NCI-H345 treated with DMSO at 0.1 percent for 48 hours (cell line): ENCODE measurements at regions not wholly inside any gene's neighbourhood (a gene's known extent, or its start where the extent isn't known, plus 50 kb on each side); places are given as distances from the start of the nearest gene placed in this dataset.

ENCODE experiments used
- DNase-seq: peaks from one replicate; lab custom pipeline; 2025; ENCODE audit not compliant: unreplicated experiment; lab: John Stamatoyannopoulos, UW

- DNase-seq = no peak
Measured at GRCh38 chr2:236404346-236404745, 140.1 kb upstream of the ASB18 start.

DNA sequence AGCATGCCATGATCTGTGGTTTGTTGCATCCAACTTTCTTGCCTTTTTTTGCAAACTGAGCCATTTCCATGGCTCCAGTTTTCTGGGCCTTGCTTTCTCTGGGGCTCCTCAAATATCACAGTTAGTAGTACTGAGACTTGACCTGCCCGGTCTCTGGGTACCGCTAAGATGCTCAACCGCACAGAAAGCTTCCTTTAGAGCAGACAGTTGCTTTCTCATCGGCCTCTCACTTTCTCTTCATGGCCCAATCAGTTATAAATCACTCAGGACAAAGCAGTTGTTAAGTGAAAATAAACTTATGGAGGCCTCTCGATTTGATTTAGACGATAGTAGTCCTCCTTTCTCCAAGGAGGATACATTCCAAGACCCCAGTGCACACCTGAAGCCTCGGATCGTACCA is 141.2 kb upstream of the ASB18 start:
- no peak for DNase-seq

DNA sequence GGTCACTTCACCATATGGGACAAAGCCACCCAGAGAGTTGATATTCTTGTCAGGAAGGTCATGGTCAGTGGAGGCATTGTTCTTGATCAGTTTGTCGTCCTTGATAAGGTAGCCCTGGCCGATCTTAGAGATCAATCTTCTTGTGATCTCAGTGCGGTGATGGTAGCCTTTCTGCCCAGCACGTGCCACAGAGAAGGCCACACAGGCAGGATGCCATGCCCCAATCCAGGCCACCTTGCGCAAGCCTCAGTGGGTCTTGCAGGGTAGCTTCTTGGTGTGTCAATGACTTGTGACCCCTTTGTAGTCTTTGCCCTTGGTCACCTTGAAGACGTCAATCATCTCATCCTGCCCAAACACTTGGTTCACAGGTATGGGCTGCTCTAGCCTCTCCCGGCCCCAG is 143.9 kb upstream of the ASB18 start:
- DNase-seq = no peak

GRCh38 chr2:236408786-236409185 is 144.6 kb upstream of the ASB18 start:
- no peak for DNase-seq

GRCh38 chr2:236415684-236416444 is 151.7 kb upstream of the ASB18 start:
- DNase-seq = no peak

DNA sequence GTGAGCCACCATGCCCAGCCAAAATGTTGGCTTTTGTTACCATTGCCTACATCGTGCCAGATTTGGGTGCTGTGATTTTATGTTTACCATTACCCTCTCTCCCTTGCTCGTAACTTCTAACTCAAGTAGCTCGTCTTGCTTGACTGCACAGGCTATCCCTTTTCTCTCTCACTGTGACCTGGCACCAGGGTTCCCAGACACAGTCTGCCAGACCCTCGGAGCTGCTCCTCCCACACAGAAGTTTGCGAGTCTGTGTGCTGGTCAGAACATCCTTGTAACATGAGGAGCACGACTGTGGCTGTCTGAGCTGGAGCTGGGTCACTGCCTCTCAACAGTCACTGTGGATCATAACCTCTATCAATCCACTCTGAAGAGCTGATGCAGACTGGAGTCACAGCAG is 152.5 kb upstream of the ACKR3 start:
- DNase-seq = no peak

- DNase-seq = no peak
Measured at GRCh38 chr2:236430584-236430983, 139.0 kb upstream of the ACKR3 start.

- no peak for DNase-seq
Measured at GRCh38 chr2:236434593-236434992, 135.0 kb upstream of the ACKR3 start.

DNA sequence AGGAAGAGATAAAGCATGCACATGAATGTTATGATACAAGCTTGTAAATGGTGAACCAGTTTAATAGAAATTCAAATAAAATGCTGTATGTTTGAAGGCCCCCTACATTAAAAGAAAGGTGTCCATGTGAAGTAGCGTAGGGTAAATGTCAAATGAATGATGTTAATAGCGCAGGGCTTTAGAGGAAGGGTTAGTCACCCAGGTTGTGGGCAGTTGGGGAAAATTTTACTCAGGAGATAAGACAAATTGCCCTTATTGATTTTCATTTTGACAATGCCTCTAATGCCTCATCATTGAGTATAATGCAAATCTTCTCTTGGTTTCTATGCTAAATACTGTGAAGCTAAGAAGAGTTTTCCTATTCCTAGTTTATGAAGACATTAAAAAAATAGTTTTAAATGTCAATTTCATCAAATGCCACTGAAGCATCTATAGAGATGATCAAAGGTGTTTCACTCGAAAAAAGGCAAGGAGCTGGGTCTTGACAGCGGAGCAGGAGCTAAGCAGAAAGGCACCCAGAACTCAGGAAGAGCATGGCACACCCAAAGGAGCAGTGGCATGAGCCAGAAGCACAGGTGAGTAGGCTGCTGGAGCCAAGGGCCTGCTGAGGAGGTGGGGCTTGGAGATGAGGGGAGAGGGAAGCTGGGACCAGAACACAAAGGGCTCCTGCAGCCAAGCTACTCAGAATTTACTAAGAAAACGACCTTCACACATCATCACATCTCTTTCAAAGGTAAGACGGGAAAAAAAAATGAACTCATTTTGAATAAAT is 129.3 kb upstream of the ACKR3 start:
- DNase-seq = no peak

DNA sequence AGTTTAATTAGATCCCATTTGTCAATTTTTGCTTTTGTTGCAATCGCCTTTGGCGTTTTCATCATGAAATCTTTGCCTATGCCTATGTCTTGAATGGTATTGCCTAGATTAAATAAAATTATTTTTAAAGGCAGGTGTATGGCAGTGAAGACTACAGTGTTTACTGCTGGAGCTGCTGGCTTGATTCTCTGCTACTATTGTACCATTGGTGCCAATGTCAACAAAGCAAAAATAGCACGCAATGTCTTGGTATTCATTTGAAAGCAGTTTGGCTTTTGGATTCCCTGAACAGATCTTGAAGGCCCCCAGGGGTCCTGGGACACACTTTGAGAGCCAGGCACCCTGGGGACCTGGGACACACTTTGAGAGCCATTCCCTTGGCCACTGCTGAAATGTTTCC is 125.4 kb upstream of the ACKR3 start:
- DNase-seq = no peak

- DNase-seq = no peak
Measured at GRCh38 chr2:236445678-236446077, 123.9 kb upstream of the ACKR3 start.

GRCh38 chr2:236446521-236446920 is 123.1 kb upstream of the ACKR3 start:
- DNase-seq = no peak

DNA sequence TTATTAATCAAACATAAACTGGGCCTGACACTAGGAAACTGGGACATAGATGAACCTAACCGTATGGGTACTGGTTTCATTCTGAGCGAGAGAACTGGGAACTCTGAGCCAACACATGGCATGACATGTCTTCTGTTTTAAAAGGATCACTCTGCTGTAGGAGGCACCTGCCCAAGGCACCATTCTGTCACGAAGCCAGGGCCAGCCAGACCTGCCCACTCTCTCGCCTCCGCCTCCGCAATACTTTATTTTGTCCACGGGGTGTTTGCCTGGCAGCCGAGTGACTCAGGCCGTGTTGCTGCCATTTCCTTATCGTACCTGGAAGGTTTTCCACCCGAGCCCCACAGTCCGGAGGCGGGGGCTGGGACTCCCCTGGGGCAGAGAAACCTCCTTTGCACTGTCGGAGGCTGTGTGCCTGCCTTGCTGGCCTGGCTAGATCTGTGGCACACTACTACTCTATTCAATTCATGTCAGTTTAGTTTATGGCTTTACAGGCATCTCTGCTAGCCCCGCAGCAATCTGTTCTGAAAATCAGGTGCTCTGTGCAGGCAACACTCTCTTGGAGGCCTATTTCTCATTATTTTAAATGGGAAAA is 120.4 kb upstream of the ACKR3 start:
- DNase-seq = no peak

DNA sequence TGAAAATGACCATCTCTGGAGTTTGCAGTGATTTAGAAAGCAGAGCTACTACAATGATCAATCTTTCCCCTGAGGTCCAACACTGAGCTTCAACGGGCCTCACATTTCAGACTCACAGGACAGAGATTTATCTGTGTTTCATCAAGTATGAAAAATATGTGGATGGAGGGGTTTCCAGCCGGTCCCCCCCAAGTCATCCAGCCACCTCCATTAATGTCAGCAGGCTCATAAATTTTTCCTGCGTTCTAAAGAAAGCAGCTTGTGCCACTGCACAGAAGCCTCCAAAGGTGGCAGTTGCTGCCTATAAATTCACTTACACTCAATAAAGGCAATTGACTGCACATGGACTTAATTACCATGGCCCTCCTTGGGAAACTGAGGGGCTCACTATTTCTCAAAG is 117.4 kb upstream of the ACKR3 start:
- no peak for DNase-seq

GRCh38 chr2:236454076-236454475 is 115.5 kb upstream of the ACKR3 start:
- no peak for DNase-seq

DNA sequence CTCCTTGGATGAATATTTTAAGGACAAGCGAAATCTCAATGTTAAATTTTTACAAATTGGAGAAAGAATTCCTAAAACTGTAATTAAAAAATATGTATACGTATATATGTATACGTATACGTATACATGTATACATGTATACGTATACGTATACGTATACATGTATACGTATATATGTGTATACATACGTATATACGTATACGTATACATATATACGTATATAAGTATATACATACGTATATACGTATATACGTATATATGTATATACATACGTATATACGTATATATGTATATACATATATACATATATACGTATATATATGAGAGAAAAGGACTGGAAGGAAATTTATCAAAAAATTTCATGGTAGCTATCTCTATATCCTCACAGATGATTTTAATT is 110.2 kb upstream of the ACKR3 start:
- DNase-seq = no peak

- no peak for DNase-seq
Measured at GRCh38 chr2:236464140-236464539, 105.5 kb upstream of the ACKR3 start.

DNA sequence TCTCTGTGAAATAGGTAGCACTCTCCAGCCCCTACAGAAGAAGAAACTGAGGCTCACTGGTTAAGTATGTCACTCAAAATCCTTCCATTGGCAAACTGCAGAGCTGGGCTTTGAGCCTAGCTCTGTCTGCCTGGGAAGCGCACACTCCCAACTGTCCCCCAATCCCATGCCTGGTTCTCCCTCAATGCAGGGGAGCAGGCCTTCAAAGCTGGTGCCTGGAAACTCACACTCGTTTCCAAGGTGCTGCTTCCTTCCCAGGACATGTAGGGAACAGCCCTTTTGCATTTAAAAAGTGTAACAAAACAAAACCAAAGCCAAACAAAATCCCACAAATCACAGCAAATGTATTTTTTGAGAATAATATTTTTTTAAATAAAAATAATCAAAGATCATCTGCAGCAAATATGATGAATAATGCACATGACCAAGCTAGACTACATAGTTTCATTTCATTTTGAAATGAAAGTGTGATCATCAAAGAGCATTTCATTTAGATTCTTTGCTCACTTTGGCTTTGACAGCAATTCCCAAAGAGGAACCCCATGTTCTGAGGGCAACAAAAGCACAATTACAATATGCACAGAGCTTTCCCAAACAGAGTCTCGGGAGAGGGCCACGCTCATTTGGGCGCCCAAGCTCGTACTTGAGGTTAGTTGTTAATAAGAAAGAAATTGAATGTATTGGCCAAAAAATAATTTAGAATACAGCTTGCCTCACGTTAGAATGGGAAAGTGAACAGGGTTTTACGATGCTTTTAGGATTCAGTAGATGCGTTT is 96.7 kb upstream of the ACKR3 start:
- no peak for DNase-seq

DNA sequence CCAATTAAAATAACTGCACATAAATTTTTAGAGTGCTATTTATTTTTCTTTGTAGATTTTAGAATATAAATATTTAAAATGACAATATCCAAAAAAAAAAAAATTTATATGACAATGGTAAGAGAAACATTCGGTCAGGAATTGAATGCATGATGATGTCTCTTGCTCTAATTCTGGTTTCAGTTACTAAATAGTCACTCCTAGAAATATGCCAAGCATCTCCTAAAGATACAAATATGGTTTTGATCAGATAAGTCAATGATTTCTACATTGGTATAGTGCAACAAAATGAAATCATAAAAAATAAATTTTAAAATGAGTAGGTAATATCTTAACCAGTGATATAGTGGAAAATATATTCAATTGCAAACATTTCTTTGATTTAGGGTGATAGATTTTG is 95.9 kb upstream of the ACKR3 start:
- DNase-seq = no peak

- no peak for DNase-seq
Measured at GRCh38 chr2:236479814-236480213, 89.8 kb upstream of the ACKR3 start.

DNA sequence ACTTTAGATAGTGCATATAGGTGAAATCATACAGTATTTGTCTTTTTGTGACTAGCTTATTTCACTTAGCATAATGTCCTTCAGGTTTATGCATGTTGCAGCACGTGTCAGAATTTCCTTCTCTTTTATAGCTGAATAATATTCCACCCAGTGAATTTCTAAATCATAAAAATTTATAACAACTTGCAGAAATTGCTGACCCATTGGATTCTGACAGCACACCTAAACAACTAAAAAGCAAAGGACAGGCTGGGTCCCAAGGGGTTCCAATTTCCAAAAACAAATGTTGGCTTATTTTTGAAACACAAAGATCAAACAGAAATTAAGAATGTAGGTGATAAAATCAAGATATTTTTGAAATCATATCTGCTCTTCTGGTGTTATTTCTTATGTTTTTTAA is 86.5 kb upstream of the ACKR3 start:
- no peak for DNase-seq
